ENCODE measurements at regions not wholly inside any gene's neighbourhood (a gene's known extent, or its start where the extent isn't known, plus 50 kb on each side); places are given as distances from the start of the nearest gene placed in this dataset.

GRCh38 chr13:84978851-84979250, 820.4 kb downstream of the SLITRK6 start:
- no peak for TF ChIP-seq EZH2phosphoT487 (IDR thresholded peaks at IDR 0.05; ENCODE audit: borderline replicate concordance, low read depth, low read length)
- TF ChIP-seq, protein P1, sequence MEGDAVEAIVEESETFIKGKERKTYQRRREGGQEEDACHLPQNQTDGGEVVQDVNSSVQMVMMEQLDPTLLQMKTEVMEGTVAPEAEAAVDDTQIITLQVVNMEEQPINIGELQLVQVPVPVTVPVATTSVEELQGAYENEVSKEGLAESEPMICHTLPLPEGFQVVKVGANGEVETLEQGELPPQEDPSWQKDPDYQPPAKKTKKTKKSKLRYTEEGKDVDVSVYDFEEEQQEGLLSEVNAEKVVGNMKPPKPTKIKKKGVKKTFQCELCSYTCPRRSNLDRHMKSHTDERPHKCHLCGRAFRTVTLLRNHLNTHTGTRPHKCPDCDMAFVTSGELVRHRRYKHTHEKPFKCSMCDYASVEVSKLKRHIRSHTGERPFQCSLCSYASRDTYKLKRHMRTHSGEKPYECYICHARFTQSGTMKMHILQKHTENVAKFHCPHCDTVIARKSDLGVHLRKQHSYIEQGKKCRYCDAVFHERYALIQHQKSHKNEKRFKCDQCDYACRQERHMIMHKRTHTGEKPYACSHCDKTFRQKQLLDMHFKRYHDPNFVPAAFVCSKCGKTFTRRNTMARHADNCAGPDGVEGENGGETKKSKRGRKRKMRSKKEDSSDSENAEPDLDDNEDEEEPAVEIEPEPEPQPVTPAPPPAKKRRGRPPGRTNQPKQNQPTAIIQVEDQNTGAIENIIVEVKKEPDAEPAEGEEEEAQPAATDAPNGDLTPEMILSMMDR (conservative IDR thresholded peaks at IDR 0.05; ENCODE audit: low read length), result no peak
- POLR2A ChIA-PET, result interaction anchor here (0.7 to 1.3 kb wide), 2 partner anchors 16 to 113 kb away, joined by 3 to 5 read pairs; no protein-coding TSS in a partner anchor

GRCh38 chr13:84973661-84974060, 825.6 kb downstream of the SLITRK6 start:
- Histone ChIP-seq H3K9me2 (ENCODE audit: insufficient read depth, low read length) (no peaks in the 10 kb centered on the region), H3K27ac (ENCODE audit: low read depth, low read length, poor library complexity, severe bottlenecking) (peak overlapping the region; percentile 47), H2AFZ (ENCODE audit: low read length) (peak overlapping the region; percentile 88), H3K4me1 (ENCODE audit: insufficient read depth, low read length, poor library complexity, severe bottlenecking) (peaks cover 40% of the 10 kb centered on the region), H3K4me3 (ENCODE audit: low read depth, low read length, poor library complexity, severe bottlenecking) (peak overlapping the region; percentile 8), H4K20me1 (ENCODE audit: insufficient read depth, low read length) (no peaks in the 10 kb centered on the region), H3K79me2 (ENCODE audit: insufficient read depth, low read depth, low read length) (no peaks in the 10 kb centered on the region), H3K9me3 (ENCODE audit: low read length) (peaks cover 28% of the 10 kb centered on the region), H3K4me2 (ENCODE audit: low read length) (peak overlapping the region; percentile 23), H3K36me3 (ENCODE audit: insufficient read depth, low read length) (peaks cover 20% of the 10 kb centered on the region; the same call in 1 of the 2 replicates)
- ChIA-PET POLR2A (interaction anchor here (0.6 to 2.0 kb wide), 13 partner anchors 8 to 445 kb away, joined by 3 to 10 read pairs (median 4); no protein-coding TSS in a partner anchor), CTCF (ENCODE audit: unreplicated experiment) (no interaction called here)
- peak; percentile 41 for DNase-seq (ENCODE audit: low spot score)
- no peak for TF ChIP-seq EZH2phosphoT487 (IDR thresholded peaks at IDR 0.05; ENCODE audit: borderline replicate concordance, low read depth, low read length)
- TF ChIP-seq, protein P1 (conservative IDR thresholded peaks at IDR 0.05; ENCODE audit: low read length), result no peak
- BruUV-seq (replicated peaks), result no TSS peak
- intact Hi-C loops (cut with micrococcal nuclease; ENCODE audit: unreplicated experiment), result no loop called here

More at GRCh38 chr13:84978851-84979250, 820.4 kb downstream of the SLITRK6 start:
- H3K27ac ChIP-seq (ENCODE audit: low read depth, low read length, poor library complexity, severe bottlenecking), result no peak overlapping the region
- intact Hi-C loops (cut with micrococcal nuclease; ENCODE audit: unreplicated experiment), result no loop called here
- no peaks in the 10 kb centered on the region for H4K20me1 ChIP-seq (ENCODE audit: insufficient read depth, low read length)
- peaks cover 40% of the 10 kb centered on the region; the same call in 1 of the 2 replicates for H3K9me3 ChIP-seq (ENCODE audit: low read length)
- peaks cover 25% of the 10 kb centered on the region for H3K36me3 ChIP-seq (ENCODE audit: insufficient read depth, low read length)
- no peaks in the 10 kb centered on the region for H3K9me2 ChIP-seq (ENCODE audit: insufficient read depth, low read length)
- H3K4me2 ChIP-seq (ENCODE audit: low read length), result no peak overlapping the region
- H3K4me3 ChIP-seq (ENCODE audit: low read depth, low read length, poor library complexity, severe bottlenecking), result no peak overlapping the region
- BruUV-seq (replicated peaks), result no TSS peak
- peaks cover 59% of the 10 kb centered on the region for H3K4me1 ChIP-seq (ENCODE audit: insufficient read depth, low read length, poor library complexity, severe bottlenecking)
- no peak for DNase-seq (ENCODE audit: low spot score)
- H2AFZ ChIP-seq (ENCODE audit: low read length), result peak overlapping the region; percentile 55; the same call in 1 of the 2 replicates
- no peaks in the 10 kb centered on the region for H3K79me2 ChIP-seq (ENCODE audit: insufficient read depth, low read depth, low read length)
- CTCF ChIA-PET (ENCODE audit: unreplicated experiment), result no interaction called here

DNA sequence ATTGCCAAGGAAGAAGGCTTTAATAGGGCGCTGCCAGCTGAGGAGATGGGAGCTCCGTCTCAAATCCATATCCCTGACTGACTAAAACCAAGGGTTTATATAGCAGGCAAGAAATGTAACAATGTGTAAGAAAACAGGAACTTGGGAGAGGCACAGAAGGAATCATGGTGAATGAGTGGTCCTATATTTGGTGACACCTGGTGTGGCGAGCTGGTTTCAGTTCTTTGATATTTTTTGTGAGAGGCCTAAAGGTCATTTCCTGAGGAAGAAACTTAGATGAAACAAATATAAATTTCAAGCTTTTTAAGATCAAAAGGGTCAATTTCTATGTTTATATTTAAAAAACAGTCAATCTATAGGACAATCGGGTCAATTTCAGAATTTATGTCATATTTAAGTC, 826.3 kb downstream of the SLITRK6 start:
- peak; percentile 44 for DNase-seq (ENCODE audit: low spot score)
- Histone ChIP-seq H4K20me1 (ENCODE audit: insufficient read depth, low read length) (no peaks in the 10 kb centered on the region), H3K4me3 (ENCODE audit: low read depth, low read length, poor library complexity, severe bottlenecking) (peak overlapping the region; percentile 8), H2AFZ (ENCODE audit: low read length) (peak overlapping the region; percentile 88), H3K27ac (ENCODE audit: low read depth, low read length, poor library complexity, severe bottlenecking) (peak overlapping the region; percentile 47), H3K36me3 (ENCODE audit: insufficient read depth, low read length) (peaks cover 20% of the 10 kb centered on the region; the same call in 1 of the 2 replicates), H3K9me3 (ENCODE audit: low read length) (peaks cover 25% of the 10 kb centered on the region), H3K79me2 (ENCODE audit: insufficient read depth, low read depth, low read length) (no peaks in the 10 kb centered on the region), H3K9me2 (ENCODE audit: insufficient read depth, low read length) (no peaks in the 10 kb centered on the region), H3K4me2 (ENCODE audit: low read length) (peak overlapping the region; percentile 23), H3K4me1 (ENCODE audit: insufficient read depth, low read length, poor library complexity, severe bottlenecking) (peaks cover 36% of the 10 kb centered on the region)
- TF ChIP-seq, protein P1 (conservative IDR thresholded peaks at IDR 0.05; ENCODE audit: low read length), result no peak
- no TSS peak for BruUV-seq (replicated peaks)
- CTCF ChIA-PET (ENCODE audit: unreplicated experiment), result no interaction called here
- POLR2A ChIA-PET, result interaction anchor here (0.6 to 2.0 kb wide), 11 partner anchors 8 to 446 kb away, joined by 3 to 10 read pairs (median 4); no protein-coding TSS in a partner anchor
- intact Hi-C loops (cut with micrococcal nuclease; ENCODE audit: unreplicated experiment), result no loop called here
